ES-I3 (cell line): ENCODE measurements at regions not wholly inside any gene's neighbourhood (a gene's known extent, or its start where the extent isn't known, plus 50 kb on each side); places are given as distances from the start of the nearest gene placed in this dataset.

Experiments
- H3K36me3 ChIP-seq: 2 replicates; pipeline ENCODE4 v1.6.1; 2013; ENCODE audit warnings: mild to moderate bottlenecking, low read length, control low read depth, moderate library complexity; ENCODE audit not compliant: insufficient read depth
- H3K4me1 ChIP-seq: 2 replicates; pipeline ENCODE4 v1.6.1; 2013; ENCODE audit warnings: mild to moderate bottlenecking, control low read depth, low read length; ENCODE audit not compliant: insufficient read depth
- H3K9ac ChIP-seq: 2 replicates; pipeline ENCODE4 v1.6.1; 2013; ENCODE audit warnings: low read depth, mild to moderate bottlenecking, low read length, moderate library complexity
- H3K9me3 ChIP-seq: 2 replicates; pipeline ENCODE4 v1.6.1; 2013; ENCODE audit warnings: mild to moderate bottlenecking, low read length, moderate library complexity; ENCODE audit not compliant: control insufficient read depth, insufficient read depth

GRCh38 chrX:96405842-96406241, 278.8 kb upstream of the DIAPH2 start:
- peaks cover 23% of the 10 kb centered on the region for H3K4me1 ChIP-seq
- H3K9ac ChIP-seq, result peak overlapping the region; percentile 31; the same call in 1 of the 2 replicates
- H3K36me3 ChIP-seq, result no peaks in the 10 kb centered on the region
- no peaks in the 10 kb centered on the region for H3K9me3 ChIP-seq

DNA sequence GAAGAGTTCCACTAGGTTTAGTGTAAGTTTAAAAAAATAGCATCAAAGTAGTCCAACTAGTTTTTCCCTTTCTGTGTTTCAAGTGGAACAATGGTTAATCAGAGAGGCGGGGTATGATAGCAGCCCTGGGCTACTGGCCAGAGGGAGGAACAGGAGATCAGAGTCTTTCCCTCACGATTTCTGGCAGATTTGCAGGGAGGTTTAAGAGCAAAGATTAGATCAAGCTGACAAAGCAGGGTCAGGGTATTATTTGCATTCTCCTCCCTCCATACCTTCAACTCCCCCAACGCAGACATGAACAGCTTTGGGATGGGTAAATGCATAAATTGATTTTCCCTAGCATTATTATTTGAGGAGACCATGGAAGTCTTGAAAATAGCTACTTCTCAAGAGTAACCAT, 277.6 kb upstream of the DIAPH2 start:
- no peaks in the 10 kb centered on the region for H3K36me3 ChIP-seq
- H3K9me3 ChIP-seq, result no peaks in the 10 kb centered on the region
- peaks cover 23% of the 10 kb centered on the region for H3K4me1 ChIP-seq
- H3K9ac ChIP-seq, result no peak overlapping the region

DNA sequence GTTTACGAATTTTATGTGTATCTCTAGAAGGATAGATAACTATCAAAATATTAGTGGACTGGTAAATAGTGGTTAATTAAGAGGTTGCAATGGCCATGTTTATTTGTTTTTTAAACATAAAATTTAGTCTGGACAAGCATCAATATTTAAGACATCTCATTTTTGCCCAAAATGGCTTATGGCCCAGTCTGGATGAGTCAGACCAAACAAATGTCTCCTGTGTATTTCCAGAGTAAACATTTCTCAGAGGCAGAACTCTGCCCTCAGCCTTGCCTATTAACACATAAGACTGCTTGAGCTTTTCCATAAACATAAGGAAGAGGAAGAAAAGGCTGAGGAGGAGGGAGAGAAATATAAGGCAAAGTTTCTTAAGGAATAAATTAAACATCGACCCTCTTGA, 277.1 kb upstream of the DIAPH2 start:
- no peaks in the 10 kb centered on the region for H3K9me3 ChIP-seq
- no peak overlapping the region for H3K9ac ChIP-seq
- H3K36me3 ChIP-seq, result no peaks in the 10 kb centered on the region
- peaks cover 23% of the 10 kb centered on the region for H3K4me1 ChIP-seq

GRCh38 chrX:96407981-96408380, 276.7 kb upstream of the DIAPH2 start:
- no peaks in the 10 kb centered on the region for H3K36me3 ChIP-seq
- H3K9me3 ChIP-seq, result no peaks in the 10 kb centered on the region
- H3K4me1 ChIP-seq, result peaks cover 23% of the 10 kb centered on the region
- no peak overlapping the region for H3K9ac ChIP-seq

DNA sequence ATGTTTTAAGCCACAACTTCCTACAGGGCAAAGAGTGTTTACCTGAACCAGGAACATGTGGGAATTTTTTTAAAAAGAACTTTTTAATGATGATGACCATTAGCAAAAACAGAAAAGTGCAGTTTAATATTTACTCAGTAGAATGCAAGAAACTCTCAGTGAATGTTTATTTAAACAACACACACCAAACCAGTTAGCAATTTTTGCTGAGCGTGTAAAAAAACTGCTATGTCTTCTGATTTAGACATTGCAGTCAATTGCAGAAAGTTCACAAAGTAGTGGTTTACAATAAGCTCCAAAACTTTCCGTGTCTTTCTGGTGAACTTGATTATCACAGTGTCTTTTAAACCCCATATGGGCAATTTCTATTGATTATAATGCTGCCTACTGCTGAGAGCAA, 273.7 kb upstream of the DIAPH2 start:
- no peaks in the 10 kb centered on the region for H3K9me3 ChIP-seq
- no peaks in the 10 kb centered on the region for H3K36me3 ChIP-seq
- peaks cover 19% of the 10 kb centered on the region for H3K4me1 ChIP-seq
- H3K9ac ChIP-seq, result no peak overlapping the region

- no peaks in the 10 kb centered on the region for H3K9me3 ChIP-seq
- H3K4me1 ChIP-seq, result no peaks in the 10 kb centered on the region
- no peaks in the 10 kb centered on the region for H3K36me3 ChIP-seq
- H3K9ac ChIP-seq, result no peak overlapping the region
These were observed 266.9 kb upstream of the DIAPH2 start for GRCh38 chrX:96417695-96418094.

- no peaks in the 10 kb centered on the region for H3K4me1 ChIP-seq
- H3K9ac ChIP-seq, result no peak overlapping the region
- H3K36me3 ChIP-seq, result no peaks in the 10 kb centered on the region
- H3K9me3 ChIP-seq, result no peaks in the 10 kb centered on the region
These were observed 260.6 kb upstream of the DIAPH2 start for GRCh38 chrX:96424007-96424406.

- H3K36me3 ChIP-seq, result no peaks in the 10 kb centered on the region
- no peak overlapping the region for H3K9ac ChIP-seq
- H3K4me1 ChIP-seq, result no peaks in the 10 kb centered on the region
- no peaks in the 10 kb centered on the region for H3K9me3 ChIP-seq
These were observed 259.4 kb upstream of the DIAPH2 start for GRCh38 chrX:96425200-96425599.

DNA sequence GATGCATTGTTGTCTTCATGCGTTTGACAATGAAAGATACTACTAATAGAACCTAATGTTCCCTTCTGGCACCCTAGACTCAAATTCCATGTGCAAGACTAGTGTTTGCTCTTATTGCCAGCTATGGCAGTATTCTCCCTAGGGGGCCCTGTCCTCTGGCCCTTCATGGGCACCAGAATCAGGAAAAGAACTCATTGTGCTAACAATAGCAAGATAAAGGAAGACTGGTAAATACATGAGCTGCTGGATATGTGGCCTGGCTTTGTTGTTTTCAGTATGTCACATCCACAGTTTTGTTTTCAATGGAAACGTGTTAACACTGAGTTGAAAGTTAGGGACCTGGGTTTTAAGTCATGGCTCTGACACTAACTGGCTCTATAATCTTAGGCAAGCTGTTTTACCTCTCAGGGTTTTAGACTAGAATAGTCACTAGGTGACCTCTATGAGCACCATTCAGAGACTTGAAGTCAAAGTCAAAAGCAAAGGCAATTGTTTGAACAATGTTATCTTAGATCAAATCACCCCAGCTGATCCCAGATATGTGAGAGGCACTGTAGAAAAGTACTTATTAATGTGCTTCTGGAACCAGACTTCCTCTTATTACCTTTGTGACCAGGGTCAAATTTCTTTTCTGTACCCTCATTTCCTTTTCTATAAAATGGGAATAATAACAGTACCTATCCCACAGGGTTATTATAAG, 253.7 kb upstream of the DIAPH2 start:
- Histone ChIP-seq H3K36me3 (no peaks in the 10 kb centered on the region), H3K9ac (no peak overlapping the region), H3K4me1 (no peaks in the 10 kb centered on the region), H3K9me3 (no peaks in the 10 kb centered on the region)

GRCh38 chrX:96432647-96433046, 252.0 kb upstream of the DIAPH2 start:
- Histone ChIP-seq H3K36me3 (no peaks in the 10 kb centered on the region), H3K9ac (no peak overlapping the region), H3K4me1 (no peaks in the 10 kb centered on the region), H3K9me3 (no peaks in the 10 kb centered on the region)

DNA sequence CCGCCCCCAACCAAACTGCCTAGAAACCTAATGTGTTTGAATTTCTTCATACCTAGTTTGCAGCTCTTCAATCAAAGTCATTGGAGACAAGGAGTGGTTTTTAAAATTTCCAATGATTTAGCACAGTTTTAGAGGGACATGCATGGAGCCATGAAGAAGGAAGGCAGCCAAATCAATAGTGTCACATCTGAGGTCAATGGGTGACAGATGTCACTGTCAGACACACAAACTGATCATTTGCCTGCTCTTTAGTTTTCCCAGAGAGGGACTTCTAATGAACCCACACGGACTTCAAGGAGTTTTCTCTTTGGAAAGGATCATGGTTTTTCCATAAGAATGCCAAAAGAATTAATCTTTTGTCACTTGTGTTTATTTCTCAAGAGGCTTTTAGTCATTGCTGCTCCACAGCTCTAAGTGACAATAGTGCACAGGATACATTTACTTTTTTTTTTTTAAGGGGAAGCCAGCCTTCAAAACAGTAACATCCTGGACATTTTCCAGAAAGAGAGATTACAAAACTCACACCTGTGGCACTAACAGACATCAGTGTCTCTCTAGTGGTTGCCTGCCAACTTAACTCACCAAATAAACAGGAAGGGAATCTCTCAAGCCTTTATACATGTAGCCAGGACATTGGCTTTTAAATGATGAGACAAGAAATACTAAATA, 251.1 kb upstream of the DIAPH2 start:
- H3K9ac ChIP-seq, result no peak overlapping the region
- no peaks in the 10 kb centered on the region for H3K4me1 ChIP-seq
- no peaks in the 10 kb centered on the region for H3K36me3 ChIP-seq
- no peaks in the 10 kb centered on the region for H3K9me3 ChIP-seq

DNA sequence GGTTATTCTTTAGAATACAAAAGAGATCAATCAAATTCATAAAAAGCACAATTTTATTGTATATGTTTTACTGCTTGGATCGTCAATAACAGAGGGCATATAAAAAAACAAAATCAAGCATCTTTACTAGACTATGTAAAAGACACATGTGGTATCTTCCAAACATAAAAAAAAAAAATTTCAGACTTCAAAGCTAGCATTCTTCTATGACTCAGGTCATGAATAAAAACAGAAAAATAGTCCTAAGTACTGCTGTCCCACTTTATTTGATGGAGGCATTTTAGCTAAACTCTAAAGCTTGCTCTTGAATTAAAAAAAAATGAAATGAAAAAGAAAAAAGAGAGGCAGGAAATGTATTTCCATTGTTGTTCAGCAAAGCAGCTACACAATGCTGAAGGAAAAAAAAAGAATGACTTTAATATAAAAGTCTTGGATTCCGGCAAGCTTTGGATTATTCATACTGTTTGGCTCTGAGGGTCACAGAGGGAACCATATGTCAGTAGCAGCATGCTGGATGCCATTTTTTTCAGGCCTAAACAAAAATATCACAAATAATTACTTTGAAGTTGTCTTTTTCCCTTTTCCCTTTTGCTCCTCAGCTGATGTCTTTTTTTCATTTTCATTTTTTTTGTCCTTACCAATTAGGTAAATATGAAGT, 249.1 kb upstream of the DIAPH2 start:
- Histone ChIP-seq H3K36me3 (no peaks in the 10 kb centered on the region), H3K4me1 (no peaks in the 10 kb centered on the region), H3K9me3 (no peaks in the 10 kb centered on the region), H3K9ac (no peak overlapping the region)

- H3K4me1 ChIP-seq, result no peaks in the 10 kb centered on the region
- no peak overlapping the region for H3K9ac ChIP-seq
- no peaks in the 10 kb centered on the region for H3K9me3 ChIP-seq
- H3K36me3 ChIP-seq, result no peaks in the 10 kb centered on the region
These were observed 248.5 kb upstream of the DIAPH2 start for GRCh38 chrX:96436105-96436504.

DNA sequence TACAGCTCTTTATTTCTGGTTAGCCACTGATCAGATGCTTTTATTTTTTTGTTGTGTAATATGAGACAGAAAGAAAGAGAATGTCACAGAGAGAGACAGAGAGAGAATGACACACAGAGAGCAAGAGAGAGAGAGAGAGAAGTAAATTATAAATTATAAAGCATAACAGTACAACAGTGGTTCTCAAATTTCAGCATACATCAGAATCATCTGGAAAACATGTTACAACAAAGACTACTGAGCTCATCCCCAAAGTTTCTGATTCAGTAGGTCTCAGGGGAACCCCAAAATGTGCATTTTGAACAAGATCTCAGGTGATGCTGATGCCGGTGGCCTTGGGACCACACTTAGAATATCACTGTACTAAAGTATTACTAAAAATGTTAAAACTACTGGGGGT, 245.8 kb upstream of the DIAPH2 start:
- Histone ChIP-seq H3K4me1 (no peaks in the 10 kb centered on the region), H3K9ac (no peak overlapping the region), H3K9me3 (no peaks in the 10 kb centered on the region), H3K36me3 (no peaks in the 10 kb centered on the region)

- Histone ChIP-seq H3K9ac (no peak overlapping the region), H3K36me3 (no peaks in the 10 kb centered on the region), H3K4me1 (no peaks in the 10 kb centered on the region), H3K9me3 (no peaks in the 10 kb centered on the region)
These were observed 243.7 kb upstream of the DIAPH2 start for GRCh38 chrX:96440941-96441340.
